ENCODE measurements at regions not wholly inside any gene's neighbourhood (a gene's known extent, or its start where the extent isn't known, plus 50 kb on each side); places are given as distances from the start of the nearest gene placed in this dataset.

- TF ChIP-seq CTCF (optimal IDR thresholded peaks at IDR 0.05 in 1 of 3, IDR thresholded peaks at IDR 0.05 in 1 of 3, conservative IDR thresholded peaks at IDR 0.05 in 1 of 3; ENCODE audit: extremely low read depth in 1 of 3, insufficient read depth in 2 of 3, low read length in 3 of 3): no peak
- no peak for TF ChIP-seq EZH2 (IDR thresholded peaks at IDR 0.05; ENCODE audit: low read length)
Observed at GRCh38 chr6:159376516-159377158, 207.4 kb downstream of the FNDC1 start.

Data from keratinocyte (primary cell).